ENCODE measurements at regions not wholly inside any gene's neighbourhood (a gene's known extent, or its start where the extent isn't known, plus 50 kb on each side); places are given as distances from the start of the nearest gene placed in this dataset.

- H3K9me1 ChIP-seq (replicated peaks; ENCODE audit: control insufficient read depth, extremely low read depth, insufficient read depth, low read length) = no peaks in the 10 kb centered on the region
- no peaks in the 10 kb centered on the region for H4K20me1 ChIP-seq (replicated peaks; ENCODE audit: control insufficient read depth, extremely low read depth, insufficient read depth, low read length)
- H2AFZ ChIP-seq (ENCODE audit: low read depth, low read length) = no peak overlapping the region
- no peaks in the 10 kb centered on the region for H3K9me3 ChIP-seq (replicated peaks; ENCODE audit: control insufficient read depth, insufficient read depth, low read length)
- dilution Hi-C loops (cut with MboI; ENCODE audit: extremely low pct_ligation_motif_present, low sequenced_read_pairs) = no loop called here
- no TSS peak for BruUV-seq (replicated peaks)
- no peak overlapping the region for H3K4me3 ChIP-seq (replicated peaks in 1 of 3; ENCODE audit: insufficient read depth in 1 of 3, low read depth in 1 of 3, low read length in 3 of 3)
- DNase-seq (ENCODE audit: low read depth, low spot score) (no peak), FAIRE-seq (no peak)
- H3K79me2 ChIP-seq (ENCODE audit: control insufficient read depth, insufficient read depth, low read length) = no peaks in the 10 kb centered on the region
- H3K36me3 ChIP-seq (ENCODE audit: control insufficient read depth in 2 of 2, extremely low read depth in 1 of 2, insufficient read depth in 2 of 2, low read length in 2 of 2) = no peaks in the 10 kb centered on the region
- no peak overlapping the region for H3K27ac ChIP-seq (ENCODE audit: insufficient read depth, low read depth, low read length)
- POLR2A ChIA-PET = no interaction called here
- TF ChIP-seq CTCF (IDR thresholded peaks at IDR 0.05; ENCODE audit: extremely low read depth in 1 of 2, insufficient read depth in 1 of 2, low read depth in 1 of 2, low read length in 2 of 2) (no peak), EZH2 (IDR thresholded peaks at IDR 0.05; ENCODE audit: borderline replicate concordance, low read depth, low read length, severe bottlenecking) (no peak), FOS (IDR thresholded peaks at IDR 0.05; ENCODE audit: borderline replicate concordance, insufficient read depth, low read length) (no peak), GATA2 (IDR thresholded peaks at IDR 0.05; ENCODE audit: insufficient read depth, insufficient read length, low read depth, low read length) (no peak), JUN (IDR thresholded peaks at IDR 0.05; ENCODE audit: borderline replicate concordance, insufficient read depth, insufficient read length, low read depth) (no peak), POLR2A (IDR thresholded peaks at IDR 0.05; ENCODE audit: low read depth, low read length) (no peak), MAX (IDR thresholded peaks at IDR 0.05; ENCODE audit: insufficient read depth, insufficient read length) (no peak), POLR2AphosphoS5 (IDR thresholded peaks at IDR 0.05; ENCODE audit: insufficient read depth, low read depth, low read length) (no peak), MYC (IDR thresholded peaks at IDR 0.05; ENCODE audit: low read depth, low read length) (no peak)
- H3K9ac ChIP-seq (replicated peaks; ENCODE audit: extremely low read depth, insufficient read depth, low read length) = no peak overlapping the region
- H3K4me1 ChIP-seq (ENCODE audit: control insufficient read depth, extremely low read depth, insufficient read depth, low read length) = no peaks in the 10 kb centered on the region
- intact Hi-C loops (cut with micrococcal nuclease) = no loop called here
- CTCF ChIA-PET = interaction anchor here (1.2 to 5.1 kb wide), 4 partner anchors 12 to 30 kb away, joined by 3 to 66 read pairs (median 10); no protein-coding TSS in a partner anchor
- H3K27me3 ChIP-seq (ENCODE audit: control insufficient read depth in 2 of 2, insufficient read depth in 2 of 2, low read length in 2 of 2) = peaks cover 6 to 40% of the 10 kb centered on the region in 2 experiments
- no peak overlapping the region for H3K4me2 ChIP-seq (ENCODE audit: insufficient read depth, low read length)
Measured at GRCh38 chr22:22184277-22184807, 60.2 kb upstream of the VPREB1 start.

Data from endothelial cell of umbilical vein (primary cell).